MM.1S (cell line): ENCODE measurements at regions not wholly inside any gene's neighbourhood (a gene's known extent, or its start where the extent isn't known, plus 50 kb on each side); places are given as distances from the start of the nearest gene placed in this dataset.

Experiments
- DNase-seq: peaks from one replicate; pipeline ENCODE4 v3.0.0-alpha.2; 2015
- H2AFZ ChIP-seq: fragments of 300-600 bp; sonication (generic); 2 replicates; pipeline ENCODE4 v1.6.0; 2016; ENCODE audit warnings: antibody characterized with exemption, low read length
- H3F3A ChIP-seq: fragments of 300-600 bp; sonication (generic); 2 replicates; pipeline ENCODE4 v1.6.1; 2016; ENCODE audit warnings: mild to moderate bottlenecking, antibody characterized with exemption, low read length, moderate library complexity, mixed read lengths; ENCODE audit not compliant: insufficient read depth
- H3K27ac ChIP-seq: fragments of 300-600 bp; sonication (generic); 2 replicates; pipeline ENCODE4 v1.5.1; 2016; ENCODE audit warnings: mild to moderate bottlenecking, low read length
- H3K27me3 ChIP-seq: fragments of 300-600 bp; sonication (generic); replicated peaks from 2 replicates; pipeline ENCODE4 v1.6.0; 2016; ENCODE audit warnings: low read length; ENCODE audit not compliant: insufficient read depth
- H3K36me3 ChIP-seq: fragments of 300-600 bp; sonication (generic); replicated peaks from 2 replicates; pipeline ENCODE4 v1.6.1; 2016; ENCODE audit warnings: mild to moderate bottlenecking, low read length, mixed read lengths; ENCODE audit not compliant: insufficient read depth
- H3K4me1 ChIP-seq: fragments of 300-600 bp; sonication (generic); 2 replicates; pipeline ENCODE4 v1.6.1; 2016; ENCODE audit warnings: low read length, mixed read lengths
- H3K4me2 ChIP-seq: fragments of 300-600 bp; sonication (generic); 2 replicates; pipeline ENCODE4 v1.6.0; 2016; ENCODE audit warnings: low read depth, low read length
- H3K4me3 ChIP-seq: fragments of 300-600 bp; sonication (generic); 2 replicates; pipeline ENCODE4 v1.5.1; 2016; ENCODE audit warnings: low read length, mixed read lengths
- H3K79me2 ChIP-seq: fragments of 300-600 bp; sonication (generic); 2 replicates; pipeline ENCODE4 v1.6.1; 2016; ENCODE audit warnings: mixed run types, low read length, mixed read lengths
- H3K9ac ChIP-seq: fragments of 300-600 bp; sonication (generic); 2 replicates; pipeline ENCODE4 v1.6.1; 2016; ENCODE audit warnings: low read length, mixed read lengths
- H3K9me2 ChIP-seq: fragments of 300-600 bp; sonication (generic); replicated peaks from 2 replicates; pipeline ENCODE4 v1.6.1; 2016; ENCODE audit warnings: mild to moderate bottlenecking, low read length, mixed read lengths; ENCODE audit not compliant: insufficient read depth
- H3K9me3 ChIP-seq: fragments of 300-600 bp; sonication (generic); replicated peaks from 2 replicates; pipeline ENCODE4 v1.6.1; 2016; ENCODE audit warnings: mild to moderate bottlenecking, low read length, mixed read lengths; ENCODE audit not compliant: insufficient read depth
- H4K20me1 ChIP-seq: fragments of 300-600 bp; sonication (generic); 2 replicates; pipeline ENCODE4 v1.6.1; 2016; ENCODE audit warnings: mild to moderate bottlenecking, low read length, moderate library complexity, mixed read lengths; ENCODE audit not compliant: insufficient read depth
- EZH2 ChIP-seq: fragments of 300-600 bp; sonication (generic); optimal IDR thresholded peaks from 2 replicates; pipeline ENCODE3; 2017; ENCODE audit warnings: low read depth, mild to moderate bottlenecking, antibody characterized with exemption, low read length, mixed read lengths
- EZH2phosphoT487 ChIP-seq: fragments of 300-600 bp; sonication (generic); IDR thresholded peaks from 2 replicates; pipeline ENCODE4 v1.6.1; 2018; ENCODE audit warnings: antibody characterized with exemption, low read length
- TF ChIP-seq, protein P1 (sequence below): fragments of 300-600 bp; sonication (generic); IDR thresholded peaks from 2 replicates; pipeline ENCODE4 v1.5.1; 2016; ENCODE audit warnings: antibody characterized with exemption, low read length, mixed read lengths

DNA sequence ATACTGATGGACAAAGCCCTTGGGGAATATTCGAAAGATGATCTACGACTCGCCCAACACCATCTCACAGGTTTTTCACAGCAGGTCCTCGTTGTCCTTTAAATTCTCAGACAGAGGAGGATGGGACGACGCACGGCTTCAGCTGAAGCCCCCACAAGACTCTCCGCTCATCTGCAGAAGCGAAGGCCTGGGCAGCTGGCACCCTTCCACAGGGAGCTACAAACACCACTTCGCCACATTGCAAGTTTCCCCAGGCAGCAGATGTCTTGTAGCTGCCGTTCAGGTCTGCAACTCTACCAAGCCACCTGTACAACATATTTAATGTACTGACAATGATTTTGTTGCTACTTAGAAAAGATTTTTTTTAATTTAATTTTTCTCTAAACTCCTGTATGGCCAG, 642.9 kb downstream of the ZEB2 start:
- Histone ChIP-seq H3K4me1 (no peaks in the 10 kb centered on the region), H2AFZ (no peak overlapping the region), H3F3A (no peaks in the 10 kb centered on the region), H3K4me3 (no peak overlapping the region), H3K4me2 (no peak overlapping the region), H3K27me3 (no peaks in the 10 kb centered on the region), H3K36me3 (no peaks in the 10 kb centered on the region), H3K9ac (no peak overlapping the region), H3K9me2 (no peaks in the 10 kb centered on the region), H4K20me1 (no peaks in the 10 kb centered on the region), H3K9me3 (no peaks in the 10 kb centered on the region), H3K27ac (no peak overlapping the region), H3K79me2 (no peaks in the 10 kb centered on the region)
- no peak for DNase-seq
- TF ChIP-seq EZH2 (no peak), EZH2phosphoT487 (no peak)
- TF ChIP-seq, protein P1, sequence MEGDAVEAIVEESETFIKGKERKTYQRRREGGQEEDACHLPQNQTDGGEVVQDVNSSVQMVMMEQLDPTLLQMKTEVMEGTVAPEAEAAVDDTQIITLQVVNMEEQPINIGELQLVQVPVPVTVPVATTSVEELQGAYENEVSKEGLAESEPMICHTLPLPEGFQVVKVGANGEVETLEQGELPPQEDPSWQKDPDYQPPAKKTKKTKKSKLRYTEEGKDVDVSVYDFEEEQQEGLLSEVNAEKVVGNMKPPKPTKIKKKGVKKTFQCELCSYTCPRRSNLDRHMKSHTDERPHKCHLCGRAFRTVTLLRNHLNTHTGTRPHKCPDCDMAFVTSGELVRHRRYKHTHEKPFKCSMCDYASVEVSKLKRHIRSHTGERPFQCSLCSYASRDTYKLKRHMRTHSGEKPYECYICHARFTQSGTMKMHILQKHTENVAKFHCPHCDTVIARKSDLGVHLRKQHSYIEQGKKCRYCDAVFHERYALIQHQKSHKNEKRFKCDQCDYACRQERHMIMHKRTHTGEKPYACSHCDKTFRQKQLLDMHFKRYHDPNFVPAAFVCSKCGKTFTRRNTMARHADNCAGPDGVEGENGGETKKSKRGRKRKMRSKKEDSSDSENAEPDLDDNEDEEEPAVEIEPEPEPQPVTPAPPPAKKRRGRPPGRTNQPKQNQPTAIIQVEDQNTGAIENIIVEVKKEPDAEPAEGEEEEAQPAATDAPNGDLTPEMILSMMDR: no peak

DNA sequence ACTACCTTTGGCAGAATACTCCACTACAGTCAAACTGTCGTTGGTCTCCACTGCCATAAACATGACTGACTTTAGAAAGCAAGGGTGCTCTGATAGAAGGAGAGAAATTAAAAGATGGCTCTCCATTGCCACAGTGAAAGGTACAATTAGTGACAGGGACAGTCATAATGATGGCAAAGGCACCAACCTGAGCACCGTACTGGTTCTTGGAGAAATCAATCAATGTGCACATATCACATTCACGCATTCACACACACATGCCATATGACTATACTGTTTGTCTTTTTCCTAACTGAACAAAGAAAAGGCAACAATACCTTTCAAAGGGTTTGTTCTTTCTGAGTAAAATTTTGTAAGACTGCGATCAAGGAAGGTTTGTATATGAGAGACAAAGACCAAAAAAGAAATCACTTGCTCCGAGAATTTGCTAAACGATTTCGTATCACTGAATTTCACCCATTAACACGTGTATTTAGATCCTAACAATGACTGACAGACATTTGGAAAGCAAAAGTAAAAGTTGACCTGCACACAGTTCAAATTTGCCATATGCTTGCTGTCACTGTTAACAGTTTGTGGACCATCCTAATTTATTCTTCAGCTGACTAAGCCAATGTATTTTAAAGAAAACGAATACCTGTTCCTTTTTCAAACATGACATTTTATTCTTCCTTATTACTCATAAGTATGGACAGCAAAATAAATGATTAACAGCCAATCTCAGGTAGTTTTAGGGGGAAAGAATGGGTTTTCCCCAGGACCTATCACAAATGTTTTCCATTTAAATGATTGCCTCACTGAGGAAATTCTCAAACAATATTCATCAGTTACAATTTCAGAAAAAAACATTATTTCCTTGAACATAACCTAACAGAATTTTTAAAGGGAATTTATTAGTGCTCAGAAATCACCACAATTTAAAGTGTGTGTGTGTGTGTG, 644.4 kb downstream of the ZEB2 start:
- H3K4me1 ChIP-seq: no peaks in the 10 kb centered on the region
- no peaks in the 10 kb centered on the region for H3K79me2 ChIP-seq
- H3K9me2 ChIP-seq: no peaks in the 10 kb centered on the region
- no peak overlapping the region for H2AFZ ChIP-seq
- no peaks in the 10 kb centered on the region for H3K27me3 ChIP-seq
- no peaks in the 10 kb centered on the region for H3F3A ChIP-seq
- no peaks in the 10 kb centered on the region for H4K20me1 ChIP-seq
- TF ChIP-seq, protein P1: no peak
- TF ChIP-seq EZH2: no peak
- TF ChIP-seq EZH2phosphoT487: no peak
- H3K27ac ChIP-seq: no peak overlapping the region
- H3K9ac ChIP-seq: no peak overlapping the region
- no peak for DNase-seq
- H3K36me3 ChIP-seq: no peaks in the 10 kb centered on the region
- H3K4me2 ChIP-seq: no peak overlapping the region
- no peak overlapping the region for H3K4me3 ChIP-seq
- H3K9me3 ChIP-seq: no peaks in the 10 kb centered on the region

DNA sequence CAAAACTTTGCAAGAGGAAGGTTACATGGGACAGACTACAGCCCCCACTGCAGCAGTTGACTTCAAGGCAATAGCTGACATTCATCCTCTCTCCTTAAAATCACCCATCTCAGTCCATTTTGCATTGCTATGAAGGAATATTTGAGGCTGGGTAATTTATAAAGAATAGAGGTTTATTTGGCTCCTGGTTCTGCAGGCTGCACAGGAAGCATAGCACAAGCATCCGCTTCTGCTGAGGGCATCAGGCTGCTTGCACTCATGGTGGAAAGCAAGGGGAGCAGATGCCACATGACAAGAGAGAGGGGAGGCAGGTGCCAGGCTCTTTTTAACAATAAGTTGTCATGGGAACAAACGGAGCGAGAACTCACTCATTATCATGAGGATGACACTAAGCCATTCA, 646.0 kb downstream of the ZEB2 start:
- Histone ChIP-seq H3K27ac (no peak overlapping the region), H3K9ac (no peak overlapping the region), H3K79me2 (no peaks in the 10 kb centered on the region), H2AFZ (no peak overlapping the region), H3K4me3 (no peak overlapping the region), H3K36me3 (no peaks in the 10 kb centered on the region), H3K27me3 (no peaks in the 10 kb centered on the region), H3K4me1 (no peaks in the 10 kb centered on the region), H4K20me1 (no peaks in the 10 kb centered on the region), H3F3A (no peaks in the 10 kb centered on the region), H3K9me2 (no peaks in the 10 kb centered on the region), H3K9me3 (no peaks in the 10 kb centered on the region), H3K4me2 (no peak overlapping the region)
- TF ChIP-seq EZH2phosphoT487 (no peak), EZH2 (no peak)
- TF ChIP-seq, protein P1: no peak
- DNase-seq: no peak
